ENCODE measurements at regions not wholly inside any gene's neighbourhood (a gene's known extent, or its start where the extent isn't known, plus 50 kb on each side); places are given as distances from the start of the nearest gene placed in this dataset.
"Not testable (repeated sequence)": the region's sequence is repeated elsewhere in the genome, so short reads cannot be mapped to it uniquely, and the experiment has no call there.

DNA sequence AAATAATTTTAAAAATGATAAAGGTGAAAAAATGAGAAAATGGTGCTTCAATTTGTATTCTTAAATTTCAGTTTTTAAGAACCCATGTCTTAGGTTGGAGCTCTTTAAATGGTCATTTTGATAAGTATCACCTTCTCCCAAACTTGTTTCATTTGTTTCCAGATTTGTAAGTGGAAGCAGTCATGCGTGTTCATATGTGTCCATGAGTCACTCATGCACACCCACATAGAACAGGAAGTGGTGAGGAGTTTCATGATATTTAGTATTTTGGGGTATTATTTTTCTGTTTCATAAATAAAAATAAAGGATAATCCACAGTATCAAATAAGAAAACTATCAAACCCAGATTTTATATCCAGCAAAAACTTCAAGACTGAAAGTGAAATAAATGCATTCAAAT lies 570.4 kb upstream of the ST8SIA4 start:
- Histone ChIP-seq H3K4me3 (ENCODE audit: insufficient read length, low read depth) (no peak overlapping the region), H3K27me3 (ENCODE audit: insufficient read depth, insufficient read length) (no peaks in the 10 kb centered on the region), H3K9ac (ENCODE audit: insufficient read length, low read depth) (no peak overlapping the region), H3K4me1 (ENCODE audit: insufficient read depth, insufficient read length) (no peaks in the 10 kb centered on the region), H3K36me3 (ENCODE audit: insufficient read depth, insufficient read length, low read length) (no peaks in the 10 kb centered on the region), H3K9me3 (ENCODE audit: insufficient read depth, low read length) (no peaks in the 10 kb centered on the region)
- TF ChIP-seq SUZ12 (IDR thresholded peaks at IDR 0.05; ENCODE audit: extremely low read depth, insufficient read depth, insufficient read length) (no peak), ZNF274 (IDR thresholded peaks at IDR 0.05; ENCODE audit: low read depth, low read length) (no peak), YY1 (IDR thresholded peaks at IDR 0.05; ENCODE audit: insufficient read depth, insufficient read length) (no peak)
- DNase-seq (ENCODE audit: low read depth, low spot score) = no peak

GRCh38 chr5:101461455-101461854 lies 558.4 kb upstream of the ST8SIA4 start:
- Histone ChIP-seq H3K4me3 (ENCODE audit: insufficient read length, low read depth) (no peak overlapping the region), H3K9me3 (ENCODE audit: insufficient read depth, low read length) (no peaks in the 10 kb centered on the region), H3K9ac (ENCODE audit: insufficient read length, low read depth) (no peak overlapping the region), H3K27me3 (ENCODE audit: insufficient read depth, insufficient read length) (no peaks in the 10 kb centered on the region), H3K36me3 (ENCODE audit: insufficient read depth, insufficient read length, low read length) (no peaks in the 10 kb centered on the region), H3K4me1 (ENCODE audit: insufficient read depth, insufficient read length) (no peaks in the 10 kb centered on the region)
- no peak for DNase-seq (ENCODE audit: low read depth, low spot score)
- TF ChIP-seq YY1 (IDR thresholded peaks at IDR 0.05; ENCODE audit: insufficient read depth, insufficient read length) (no peak), SUZ12 (IDR thresholded peaks at IDR 0.05; ENCODE audit: extremely low read depth, insufficient read depth, insufficient read length) (no peak), ZNF274 (IDR thresholded peaks at IDR 0.05; ENCODE audit: low read depth, low read length) (no peak)

GRCh38 chr5:101458587-101458986 lies 555.5 kb upstream of the ST8SIA4 start:
- no peak for DNase-seq (ENCODE audit: low read depth, low spot score)
- H3K36me3 ChIP-seq (ENCODE audit: insufficient read depth, insufficient read length, low read length) = no peaks in the 10 kb centered on the region
- H3K9ac ChIP-seq (ENCODE audit: insufficient read length, low read depth) = no peak overlapping the region
- H3K9me3 ChIP-seq (ENCODE audit: insufficient read depth, low read length) = no peaks in the 10 kb centered on the region
- no peaks in the 10 kb centered on the region for H3K27me3 ChIP-seq (ENCODE audit: insufficient read depth, insufficient read length)
- no peak for TF ChIP-seq YY1 (IDR thresholded peaks at IDR 0.05; ENCODE audit: insufficient read depth, insufficient read length)
- TF ChIP-seq ZNF274 (IDR thresholded peaks at IDR 0.05; ENCODE audit: low read depth, low read length) = no peak
- TF ChIP-seq SUZ12 (IDR thresholded peaks at IDR 0.05; ENCODE audit: extremely low read depth, insufficient read depth, insufficient read length) = no peak
- no peak overlapping the region for H3K4me3 ChIP-seq (ENCODE audit: insufficient read length, low read depth)
- no peaks in the 10 kb centered on the region for H3K4me1 ChIP-seq (ENCODE audit: insufficient read depth, insufficient read length)

GRCh38 chr5:101455851-101456250 lies 552.8 kb upstream of the ST8SIA4 start:
- no peak overlapping the region for H3K9ac ChIP-seq (ENCODE audit: insufficient read length, low read depth)
- no peaks in the 10 kb centered on the region for H3K36me3 ChIP-seq (ENCODE audit: insufficient read depth, insufficient read length, low read length)
- no peak for TF ChIP-seq YY1 (IDR thresholded peaks at IDR 0.05; ENCODE audit: insufficient read depth, insufficient read length)
- no peak for TF ChIP-seq ZNF274 (IDR thresholded peaks at IDR 0.05; ENCODE audit: low read depth, low read length)
- TF ChIP-seq SUZ12 (IDR thresholded peaks at IDR 0.05; ENCODE audit: extremely low read depth, insufficient read depth, insufficient read length) = no peak
- H3K4me3 ChIP-seq (ENCODE audit: insufficient read length, low read depth) = no peak overlapping the region
- no peaks in the 10 kb centered on the region for H3K9me3 ChIP-seq (ENCODE audit: insufficient read depth, low read length)
- no peaks in the 10 kb centered on the region for H3K4me1 ChIP-seq (ENCODE audit: insufficient read depth, insufficient read length)
- DNase-seq (ENCODE audit: low read depth, low spot score) = no peak
- no peaks in the 10 kb centered on the region for H3K27me3 ChIP-seq (ENCODE audit: insufficient read depth, insufficient read length)

- Histone ChIP-seq H3K27me3 (ENCODE audit: insufficient read depth, insufficient read length) (no peaks in the 10 kb centered on the region), H3K36me3 (ENCODE audit: insufficient read depth, insufficient read length, low read length) (no peaks in the 10 kb centered on the region)
These were observed 552.0 kb upstream of the ST8SIA4 start for GRCh38 chr5:101455048-101455447.

DNA sequence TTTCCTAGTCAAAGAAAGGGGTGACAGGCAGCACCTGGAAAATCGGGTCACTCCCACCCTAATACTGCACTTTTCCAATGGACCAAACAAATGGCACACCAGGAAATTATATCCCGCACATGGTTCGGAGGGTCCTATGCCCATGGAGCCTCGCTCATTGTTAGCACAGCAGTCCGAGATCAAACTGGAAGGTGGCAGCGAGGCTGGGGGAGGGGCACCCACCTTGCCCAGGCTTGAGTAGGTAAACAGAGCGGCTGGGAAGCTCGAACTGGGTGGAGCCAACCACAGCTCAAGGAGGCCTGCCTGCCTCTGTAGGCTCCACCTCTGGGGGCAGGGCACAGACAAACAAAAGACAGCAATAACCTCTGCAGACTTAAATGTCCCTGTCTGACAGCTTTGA lies 539.2 kb upstream of the ST8SIA4 start:
- H3K9me3 ChIP-seq (ENCODE audit: insufficient read depth, low read length) = not testable (repeated sequence)

More at GRCh38 chr5:101455048-101455447, 552.0 kb upstream of the ST8SIA4 start:
- H3K4me1 ChIP-seq (ENCODE audit: insufficient read depth, insufficient read length) = no peaks in the 10 kb centered on the region
- no peak overlapping the region for H3K4me3 ChIP-seq (ENCODE audit: insufficient read length, low read depth)
- no peak overlapping the region for H3K9ac ChIP-seq (ENCODE audit: insufficient read length, low read depth)
- TF ChIP-seq SUZ12 (IDR thresholded peaks at IDR 0.05; ENCODE audit: extremely low read depth, insufficient read depth, insufficient read length) (no peak), YY1 (IDR thresholded peaks at IDR 0.05; ENCODE audit: insufficient read depth, insufficient read length) (no peak), ZNF274 (IDR thresholded peaks at IDR 0.05; ENCODE audit: low read depth, low read length) (no peak)
- no peaks in the 10 kb centered on the region for H3K9me3 ChIP-seq (ENCODE audit: insufficient read depth, low read length)
- no peak for DNase-seq (ENCODE audit: low read depth, low spot score)

DNA sequence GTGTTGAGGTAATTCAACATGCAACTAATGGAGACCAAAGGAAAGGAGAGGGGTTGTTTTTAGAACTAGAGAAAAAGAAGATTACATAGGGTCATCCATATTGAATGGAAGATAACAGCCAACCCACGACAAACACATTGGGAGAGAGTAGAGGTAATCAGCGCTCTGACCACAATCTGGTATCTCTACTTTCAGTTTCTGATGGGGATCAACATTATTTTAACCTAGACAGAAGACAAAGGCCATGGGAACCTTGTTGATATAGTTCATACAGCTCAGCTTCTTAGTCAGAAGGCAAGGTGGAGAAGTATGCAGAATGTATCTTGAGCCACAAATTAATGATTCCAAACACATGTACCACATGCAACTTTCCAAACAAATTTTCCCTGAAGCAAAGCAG lies 537.1 kb upstream of the ST8SIA4 start:
- DNase-seq (ENCODE audit: low read depth, low spot score) = no peak

More for the DNA sequence above, 539.2 kb upstream of the ST8SIA4 start:
- H3K36me3 ChIP-seq (ENCODE audit: insufficient read depth, insufficient read length, low read length); H3K27me3 ChIP-seq (ENCODE audit: insufficient read depth, insufficient read length); H3K9ac ChIP-seq (ENCODE audit: insufficient read length, low read depth); H3K4me3 ChIP-seq (ENCODE audit: insufficient read length, low read depth); DNase-seq (ENCODE audit: low read depth, low spot score); H3K4me1 ChIP-seq (ENCODE audit: insufficient read depth, insufficient read length): not testable (repeated sequence)

GRCh38 chr5:101437351-101437750 lies 534.3 kb upstream of the ST8SIA4 start:
- no peaks in the 10 kb centered on the region for H3K9me3 ChIP-seq (ENCODE audit: insufficient read depth, low read length)
- no peaks in the 10 kb centered on the region for H3K4me1 ChIP-seq (ENCODE audit: insufficient read depth, insufficient read length)
- H3K9ac ChIP-seq (ENCODE audit: insufficient read length, low read depth) = no peak overlapping the region
- H3K27me3 ChIP-seq (ENCODE audit: insufficient read depth, insufficient read length) = no peaks in the 10 kb centered on the region
- DNase-seq (ENCODE audit: low read depth, low spot score) = no peak
- no peak overlapping the region for H3K4me3 ChIP-seq (ENCODE audit: insufficient read length, low read depth)
- no peaks in the 10 kb centered on the region for H3K36me3 ChIP-seq (ENCODE audit: insufficient read depth, insufficient read length, low read length)
- TF ChIP-seq SUZ12 (IDR thresholded peaks at IDR 0.05; ENCODE audit: extremely low read depth, insufficient read depth, insufficient read length) = no peak
- TF ChIP-seq ZNF274 (IDR thresholded peaks at IDR 0.05; ENCODE audit: low read depth, low read length) = no peak
- TF ChIP-seq YY1 (IDR thresholded peaks at IDR 0.05; ENCODE audit: insufficient read depth, insufficient read length) = no peak

More for the DNA sequence above, 537.1 kb upstream of the ST8SIA4 start:
- no peaks in the 10 kb centered on the region for H3K4me1 ChIP-seq (ENCODE audit: insufficient read depth, insufficient read length)
- no peaks in the 10 kb centered on the region for H3K27me3 ChIP-seq (ENCODE audit: insufficient read depth, insufficient read length)
- H3K9me3 ChIP-seq (ENCODE audit: insufficient read depth, low read length) = no peaks in the 10 kb centered on the region
- no peak for TF ChIP-seq SUZ12 (IDR thresholded peaks at IDR 0.05; ENCODE audit: extremely low read depth, insufficient read depth, insufficient read length)
- TF ChIP-seq YY1 (IDR thresholded peaks at IDR 0.05; ENCODE audit: insufficient read depth, insufficient read length) = no peak
- no peak for TF ChIP-seq ZNF274 (IDR thresholded peaks at IDR 0.05; ENCODE audit: low read depth, low read length)
- no peaks in the 10 kb centered on the region for H3K36me3 ChIP-seq (ENCODE audit: insufficient read depth, insufficient read length, low read length)
- no peak overlapping the region for H3K9ac ChIP-seq (ENCODE audit: insufficient read length, low read depth)
- H3K4me3 ChIP-seq (ENCODE audit: insufficient read length, low read depth) = no peak overlapping the region
